Ovary (tissue), 3 donors: ENCODE measurements at regions not wholly inside any gene's neighbourhood (a gene's known extent, or its start where the extent isn't known, plus 50 kb on each side); places are given as distances from the start of the nearest gene placed in this dataset.

Source experiments
- EP300 ChIP-seq: sonication (generic); formaldehyde crosslinking; IDR thresholded peaks from one replicate; pipeline ENCODE4 v1.6.1; 2017; ENCODE audit warnings: antibody characterized with exemption
- POLR2A ChIP-seq: fragments of 450-650 bp; IDR thresholded peaks from one replicate; pipeline ENCODE4 v1.6.1; 2017; ENCODE audit warnings: antibody characterized with exemption, mild to moderate bottlenecking, moderate library complexity
- TF ChIP-seq, protein P1 (sequence below), 3 donors: fragments of 450-650 bp in 2 of 3; fragments of 200-600 bp in 1 of 3; IDR thresholded peaks; one replicate each; pipeline versions ENCODE4 v1.5.1 to v1.8.0; 2016 to 2022; ENCODE audit warnings: antibody characterized with exemption in 3 of 3, mild to moderate bottlenecking in 1 of 3
- donor health status: DM: no; HTN: no; CAD: no.

DNA sequence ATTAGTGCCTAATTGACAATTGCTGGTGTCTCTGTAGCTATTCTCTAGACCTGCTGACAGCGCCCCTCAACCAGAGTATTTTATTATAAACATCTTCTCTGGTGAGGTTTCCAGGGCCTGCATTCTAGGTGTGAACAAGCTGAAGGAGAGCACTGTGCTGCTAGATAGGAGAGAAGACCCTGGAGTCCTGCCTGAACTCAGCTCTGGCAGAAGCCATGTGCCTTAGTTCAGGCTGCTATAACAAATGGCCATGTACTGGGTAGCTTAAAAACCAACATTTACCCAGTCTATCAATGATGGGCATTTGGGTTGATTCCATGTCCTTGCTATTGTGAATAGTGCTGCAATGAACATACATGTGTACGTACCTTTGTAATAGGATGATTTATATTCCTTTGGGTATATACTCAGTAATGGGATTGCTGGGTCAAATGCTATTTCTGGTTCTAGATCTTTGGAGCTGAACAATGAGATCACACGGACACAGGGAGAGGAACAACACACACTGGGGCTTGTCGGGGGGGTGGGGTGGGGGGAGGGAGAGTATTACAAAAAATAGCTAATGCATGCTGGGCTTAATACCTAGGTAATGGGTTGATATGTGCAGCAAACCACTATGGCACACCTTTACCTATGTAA is 185.5 kb upstream of the CPEB2 start:
- TF ChIP-seq EP300, result no peak
- TF ChIP-seq, protein P1, sequence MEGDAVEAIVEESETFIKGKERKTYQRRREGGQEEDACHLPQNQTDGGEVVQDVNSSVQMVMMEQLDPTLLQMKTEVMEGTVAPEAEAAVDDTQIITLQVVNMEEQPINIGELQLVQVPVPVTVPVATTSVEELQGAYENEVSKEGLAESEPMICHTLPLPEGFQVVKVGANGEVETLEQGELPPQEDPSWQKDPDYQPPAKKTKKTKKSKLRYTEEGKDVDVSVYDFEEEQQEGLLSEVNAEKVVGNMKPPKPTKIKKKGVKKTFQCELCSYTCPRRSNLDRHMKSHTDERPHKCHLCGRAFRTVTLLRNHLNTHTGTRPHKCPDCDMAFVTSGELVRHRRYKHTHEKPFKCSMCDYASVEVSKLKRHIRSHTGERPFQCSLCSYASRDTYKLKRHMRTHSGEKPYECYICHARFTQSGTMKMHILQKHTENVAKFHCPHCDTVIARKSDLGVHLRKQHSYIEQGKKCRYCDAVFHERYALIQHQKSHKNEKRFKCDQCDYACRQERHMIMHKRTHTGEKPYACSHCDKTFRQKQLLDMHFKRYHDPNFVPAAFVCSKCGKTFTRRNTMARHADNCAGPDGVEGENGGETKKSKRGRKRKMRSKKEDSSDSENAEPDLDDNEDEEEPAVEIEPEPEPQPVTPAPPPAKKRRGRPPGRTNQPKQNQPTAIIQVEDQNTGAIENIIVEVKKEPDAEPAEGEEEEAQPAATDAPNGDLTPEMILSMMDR (IDR thresholded peaks at IDR 0.05), result no peak
- no peak for TF ChIP-seq POLR2A
